Trophoblast cell (in vitro differentiated cells and primary cell): ENCODE measurements at regions not wholly inside any gene's neighbourhood (a gene's known extent, or its start where the extent isn't known, plus 50 kb on each side); places are given as distances from the start of the nearest gene placed in this dataset.

Experiments used
- DNase-seq, 2 donors: peaks; one replicate each; pipeline ENCODE4 v3.0.0-alpha.2; 2016
- H2AFZ ChIP-seq: 2 replicates; pipeline ENCODE4 v1.6.1; 2013; ENCODE audit warnings: low read length, moderate library complexity, mild to moderate bottlenecking; ENCODE audit not compliant: insufficient read depth, poor library complexity
- H2AK5ac ChIP-seq: 2 replicates; pipeline ENCODE4 v1.6.1; 2013; ENCODE audit warnings: mild to moderate bottlenecking, low read length
- H2BK120ac ChIP-seq: 2 replicates; pipeline ENCODE4 v1.6.1; 2013; ENCODE audit warnings: low read length, mild to moderate bottlenecking, moderate library complexity; ENCODE audit not compliant: insufficient read depth, poor library complexity
- H2BK12ac ChIP-seq: 2 replicates; pipeline ENCODE4 v1.6.1; 2013; ENCODE audit warnings: mild to moderate bottlenecking, low read length, moderate library complexity
- H2BK5ac ChIP-seq: 2 replicates; pipeline ENCODE4 v1.6.1; 2013; ENCODE audit warnings: low read length, low read depth, moderate library complexity, mild to moderate bottlenecking; ENCODE audit not compliant: poor library complexity
- H3K14ac ChIP-seq: 2 replicates; pipeline ENCODE4 v1.6.1; 2013; ENCODE audit warnings: mild to moderate bottlenecking, low read length
- H3K18ac ChIP-seq: 2 replicates; pipeline ENCODE4 v1.6.1; 2013; ENCODE audit warnings: mild to moderate bottlenecking, low read length
- H3K23ac ChIP-seq: 2 replicates; pipeline ENCODE4 v1.6.1; 2013; ENCODE audit warnings: low read length
- H3K27ac ChIP-seq: 2 replicates; pipeline ENCODE4 v1.5.1; 2013; ENCODE audit warnings: low read depth, mild to moderate bottlenecking, inconsistent platforms, low read length, moderate library complexity
- H3K27me3 ChIP-seq: 2 replicates; pipeline ENCODE4 v1.6.1; 2013; ENCODE audit warnings: inconsistent platforms, mild to moderate bottlenecking, low read length, moderate library complexity; ENCODE audit not compliant: insufficient read depth
- H3K36me3 ChIP-seq, 2 experiments: 1 replicate in 1 of 2; 2 replicates in 1 of 2; pipeline ENCODE4 v1.6.1; 2013; ENCODE audit warnings: low read length in 2 of 2, mild to moderate bottlenecking in 2 of 2, moderate library complexity in 1 of 2; ENCODE audit not compliant: insufficient read depth in 2 of 2, control insufficient read depth in 1 of 2
- H3K4ac ChIP-seq: 2 replicates; pipeline ENCODE4 v1.6.1; 2013; ENCODE audit warnings: low read depth, mild to moderate bottlenecking, low read length, moderate library complexity
- H3K4me1 ChIP-seq, 2 experiments: 1 replicate in 1 of 2; 2 replicates in 1 of 2; pipeline ENCODE4 v1.6.1; 2013; ENCODE audit warnings: low read length in 2 of 2, mild to moderate bottlenecking in 2 of 2, moderate library complexity in 1 of 2; ENCODE audit not compliant: insufficient read depth in 2 of 2, control insufficient read depth in 1 of 2
- H3K4me2 ChIP-seq: 2 replicates; pipeline ENCODE4 v1.6.1; 2013; ENCODE audit warnings: inconsistent platforms, mild to moderate bottlenecking, low read length, moderate library complexity
- H3K4me3 ChIP-seq: 2 replicates; pipeline ENCODE4 v1.5.1; 2013; ENCODE audit warnings: mild to moderate bottlenecking, low read depth, low read length, inconsistent platforms
- H3K79me1 ChIP-seq: one replicate; pipeline ENCODE4 v1.6.1; 2013; ENCODE audit warnings: low read length
- H3K79me2 ChIP-seq: 2 replicates; pipeline ENCODE4 v1.6.1; 2013; ENCODE audit warnings: low read length, mild to moderate bottlenecking; ENCODE audit not compliant: control insufficient read depth, insufficient read depth, poor library complexity
- H3K9ac ChIP-seq: 2 replicates; pipeline ENCODE4 v1.6.1; 2013; ENCODE audit warnings: mild to moderate bottlenecking, low read length
- H3K9me3 ChIP-seq: 2 replicates; pipeline ENCODE4 v1.6.1; 2013; ENCODE audit warnings: low read depth, mild to moderate bottlenecking, control low read depth, inconsistent platforms, low read length; ENCODE audit not compliant: insufficient read depth
- H4K12ac ChIP-seq: 2 replicates; pipeline ENCODE4 v1.6.1; 2013; ENCODE audit warnings: low read depth, mild to moderate bottlenecking, low read length, moderate library complexity
- H4K8ac ChIP-seq: 2 replicates; pipeline ENCODE4 v1.6.1; 2013; ENCODE audit warnings: low read depth, mild to moderate bottlenecking, low read length, moderate library complexity
- H4K91ac ChIP-seq: one replicate; pipeline ENCODE4 v1.6.1; 2013; ENCODE audit warnings: low read depth, mild to moderate bottlenecking, low read length, moderate library complexity
- WGBS: extraction: QIAGEN DNeasy Blood & Tissue Kit; methylation state at CpG from one replicate; pipeline ENCODE4 v1.1.7; 2013; ENCODE audit warnings: missing lambda C conversion rate; ENCODE audit not compliant: insufficient read length, insufficient coverage; ENCODE audit errors: extremely low coverage; 5-methylcytosine and 5-hydroxymethylcytosine counted together

- Histone ChIP-seq H2AK5ac (no peak overlapping the region), H3K9me3 (no peaks in the 10 kb centered on the region), H3K4me1 (no peaks in the 10 kb centered on the region), H2BK5ac (no peak overlapping the region), H3K36me3 (peaks cover 0 to 2% of the 10 kb centered on the region in 2 experiments), H2AFZ (no peak overlapping the region), H4K91ac (no peak overlapping the region), H2BK12ac (no peak overlapping the region), H3K27me3 (no peaks in the 10 kb centered on the region), H4K8ac (no peak overlapping the region), H3K79me2 (no peaks in the 10 kb centered on the region), H2BK120ac (no peak overlapping the region), H3K4ac (no peak overlapping the region), H3K4me2 (no peak overlapping the region), H4K12ac (no peak overlapping the region), H3K27ac (no peak overlapping the region), H3K23ac (no peak overlapping the region), H3K4me3 (no peak overlapping the region), H3K14ac (no peak overlapping the region), H3K9ac (no peak overlapping the region), H3K18ac (no peak overlapping the region), H3K79me1 (no peaks in the 10 kb centered on the region)
- no CpG with 5 or more reads among the region's 5 CpGs for WGBS
- no peak for DNase-seq
Observed at GRCh38 chr4:104395168-104395614, 99.5 kb downstream of the CXXC4 start.

DNA sequence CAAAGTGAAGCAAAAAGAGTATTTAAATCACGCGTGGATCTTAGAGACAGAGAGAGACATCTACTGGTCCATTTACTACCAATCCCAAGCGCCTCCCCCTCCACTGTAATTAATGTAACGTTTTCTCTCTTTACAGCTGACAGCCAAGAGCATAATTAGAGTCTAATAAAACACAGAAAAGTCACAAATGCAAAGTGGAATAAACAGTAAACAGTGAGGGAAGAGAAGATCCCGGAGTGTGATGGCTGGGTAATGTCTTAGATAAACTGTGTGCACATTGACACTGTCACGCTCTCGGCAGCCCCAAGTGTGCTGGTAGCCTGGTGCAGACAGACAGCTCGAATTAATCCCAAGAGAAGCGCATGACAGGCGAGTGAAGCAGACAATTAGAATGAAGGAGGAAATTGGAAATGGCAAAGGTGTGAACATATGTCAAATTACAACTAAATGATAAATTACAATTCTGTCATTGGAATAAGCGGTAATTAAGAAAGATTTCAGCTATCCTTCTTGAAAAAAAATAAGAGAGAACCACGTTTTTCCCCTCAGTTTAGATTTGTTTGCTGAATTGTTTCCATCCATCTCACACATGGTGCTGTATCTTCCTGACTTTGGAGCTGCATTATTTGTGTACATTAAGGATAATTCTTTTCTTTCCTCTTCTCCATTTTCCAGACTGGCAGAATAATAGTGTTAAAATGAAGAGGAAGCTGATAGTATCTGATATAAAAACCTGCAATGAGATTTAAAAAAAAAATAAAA lies 100.1 kb downstream of the CXXC4 start:
- H2BK5ac ChIP-seq, result no peak overlapping the region
- H3K79me1 ChIP-seq, result no peaks in the 10 kb centered on the region
- H3K14ac ChIP-seq, result no peak overlapping the region
- H3K9me3 ChIP-seq, result no peaks in the 10 kb centered on the region
- H3K4me3 ChIP-seq, result no peak overlapping the region
- no peak overlapping the region for H2BK120ac ChIP-seq
- no CpG with 5 or more reads among the region's 12 CpGs for WGBS
- peaks cover 0 to 2% of the 10 kb centered on the region in 2 experiments for H3K36me3 ChIP-seq
- DNase-seq, result no peak
- no peak overlapping the region for H4K91ac ChIP-seq
- no peak overlapping the region for H3K4ac ChIP-seq
- H3K18ac ChIP-seq, result no peak overlapping the region
- no peak overlapping the region for H4K8ac ChIP-seq
- H3K4me2 ChIP-seq, result no peak overlapping the region
- no peak overlapping the region for H2BK12ac ChIP-seq
- H3K27ac ChIP-seq, result no peak overlapping the region
- H3K9ac ChIP-seq, result no peak overlapping the region
- H3K79me2 ChIP-seq, result no peaks in the 10 kb centered on the region
- H3K4me1 ChIP-seq, result no peaks in the 10 kb centered on the region
- H3K27me3 ChIP-seq, result no peaks in the 10 kb centered on the region
- no peak overlapping the region for H2AFZ ChIP-seq
- H3K23ac ChIP-seq, result no peak overlapping the region
- H2AK5ac ChIP-seq, result no peak overlapping the region
- no peak overlapping the region for H4K12ac ChIP-seq

DNA sequence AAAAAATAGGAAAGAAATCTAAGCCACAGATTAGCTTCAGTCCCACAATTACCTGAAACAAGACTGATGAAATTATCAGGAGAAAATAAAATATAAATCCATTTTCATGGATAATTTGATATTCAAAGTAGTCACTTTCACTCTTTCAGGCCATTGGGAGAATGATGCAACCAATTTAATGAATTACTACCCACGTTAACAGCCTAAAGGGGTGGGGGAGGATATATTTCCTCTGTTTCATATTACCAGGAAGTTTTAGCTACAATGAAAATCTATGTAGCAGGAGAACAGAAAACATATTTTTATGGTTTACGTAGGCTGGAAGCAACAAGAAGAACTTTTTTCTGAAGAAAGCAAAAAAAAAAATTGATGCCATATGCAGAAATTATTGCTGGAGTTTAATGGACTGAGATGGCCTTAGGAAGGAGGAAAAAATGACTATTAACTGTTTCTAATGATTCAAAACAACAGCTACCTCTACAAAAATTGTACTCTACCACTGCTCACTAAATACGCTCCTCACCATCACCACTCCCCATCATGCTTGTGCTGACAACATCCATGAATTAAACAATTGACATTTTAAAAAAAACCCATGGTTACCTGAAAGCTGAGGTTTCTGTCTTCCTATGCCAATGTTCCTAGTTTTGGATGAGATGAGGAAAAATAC lies 100.9 kb downstream of the CXXC4 start:
- Histone ChIP-seq H2BK120ac (no peak overlapping the region), H2BK5ac (no peak overlapping the region), H3K4me2 (no peak overlapping the region), H3K4me1 (no peaks in the 10 kb centered on the region), H3K36me3 (peaks cover 0 to 2% of the 10 kb centered on the region in 2 experiments), H3K79me1 (no peaks in the 10 kb centered on the region), H3K27ac (no peak overlapping the region), H4K12ac (no peak overlapping the region), H3K27me3 (no peaks in the 10 kb centered on the region), H2BK12ac (no peak overlapping the region), H3K18ac (no peak overlapping the region), H2AK5ac (no peak overlapping the region), H2AFZ (no peak overlapping the region), H3K9me3 (no peaks in the 10 kb centered on the region), H3K4me3 (no peak overlapping the region), H3K23ac (no peak overlapping the region), H3K4ac (no peak overlapping the region), H3K79me2 (no peaks in the 10 kb centered on the region), H3K9ac (no peak overlapping the region), H4K8ac (no peak overlapping the region), H3K14ac (no peak overlapping the region), H4K91ac (no peak overlapping the region)
- DNase-seq, result no peak
- WGBS, result no CpG with 5 or more reads among the region's 3 CpGs

DNA sequence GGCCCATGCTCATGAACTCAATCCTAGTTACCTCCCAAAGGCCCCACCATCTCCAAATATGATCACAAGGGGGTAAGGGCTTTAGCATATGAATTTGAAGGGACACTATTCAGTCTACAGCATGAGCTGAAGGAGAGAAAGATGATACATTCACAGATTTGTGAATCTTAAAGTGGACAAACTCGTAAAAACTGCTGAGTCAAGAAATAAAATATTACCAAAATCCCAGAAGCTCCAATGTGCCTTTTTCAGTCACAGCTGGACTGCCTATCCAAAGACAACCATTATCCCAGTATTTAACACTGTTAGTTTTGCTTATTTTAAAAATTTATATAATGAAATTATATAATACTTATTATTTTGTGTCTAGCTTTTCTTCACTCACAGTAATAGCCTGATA lies 109.0 kb downstream of the CXXC4 start:
- WGBS, result no CpG with 5 or more reads among the region's 1 CpG
- no peak overlapping the region for H3K4me3 ChIP-seq

More for the DNA sequence above, 109.0 kb downstream of the CXXC4 start:
- H3K79me2 ChIP-seq, result no peaks in the 10 kb centered on the region
- H3K4me2 ChIP-seq, result no peak overlapping the region
- H4K91ac ChIP-seq, result no peak overlapping the region
- no peak overlapping the region for H2AFZ ChIP-seq
- no peaks in the 10 kb centered on the region for H3K36me3 ChIP-seq
- H3K14ac ChIP-seq, result no peak overlapping the region
- H3K4ac ChIP-seq, result no peak overlapping the region
- no peak overlapping the region for H4K8ac ChIP-seq
- no peak overlapping the region for H2AK5ac ChIP-seq
- DNase-seq, result no peak
- H3K9me3 ChIP-seq, result no peaks in the 10 kb centered on the region
- H3K27ac ChIP-seq, result no peak overlapping the region
- no peak overlapping the region for H2BK120ac ChIP-seq
- H3K23ac ChIP-seq, result no peak overlapping the region
- H3K27me3 ChIP-seq, result no peaks in the 10 kb centered on the region
- H2BK5ac ChIP-seq, result no peak overlapping the region
- H3K9ac ChIP-seq, result no peak overlapping the region
- no peaks in the 10 kb centered on the region for H3K4me1 ChIP-seq
- no peak overlapping the region for H3K18ac ChIP-seq
- no peak overlapping the region for H4K12ac ChIP-seq
- H2BK12ac ChIP-seq, result no peak overlapping the region
- H3K79me1 ChIP-seq, result no peaks in the 10 kb centered on the region
